ENCODE measurements at regions not wholly inside any gene's neighbourhood (a gene's known extent, or its start where the extent isn't known, plus 50 kb on each side); places are given as distances from the start of the nearest gene placed in this dataset.

GRCh38 chr16:52786091-52786490, 239.1 kb upstream of the TOX3 start:
- WGBS, 2 donors: 46 to 63% methylated on average over 3 of the region's 3 CpGs
- Histone ChIP-seq H3K27me3 (no peaks in the 10 kb centered on the region), H3K4me1 (no peaks in the 10 kb centered on the region), H3K36me3 (no peaks in the 10 kb centered on the region), H3K4me3 (replicated peaks in 1 of 3) (no peak overlapping the region), H3K27ac (no peak overlapping the region), H3K9me3 (no peaks in the 10 kb centered on the region)
- intact Hi-C loops (cut with DNase I): no loop called here
- no peak for DNase-seq
- no peak for TF ChIP-seq CTCF (IDR thresholded peaks at IDR 0.05)
- no peak for TF ChIP-seq POLR2A (IDR thresholded peaks at IDR 0.05)

- Histone ChIP-seq H3K4me1 (no peaks in the 10 kb centered on the region), H3K27me3 (no peaks in the 10 kb centered on the region), H3K36me3 (no peaks in the 10 kb centered on the region), H3K9me3 (no peaks in the 10 kb centered on the region), H3K4me3 (replicated peaks in 1 of 3) (no peak overlapping the region), H3K27ac (no peak overlapping the region)
- TF ChIP-seq POLR2A (IDR thresholded peaks at IDR 0.05): no peak
- 95 to 96% methylated on average over 4 of the region's 4 CpGs for WGBS, 2 donors
- intact Hi-C loops (cut with DNase I): no loop called here
- no peak for DNase-seq
Measured at GRCh38 chr16:52785653-52786052, 238.7 kb upstream of the TOX3 start.

DNA sequence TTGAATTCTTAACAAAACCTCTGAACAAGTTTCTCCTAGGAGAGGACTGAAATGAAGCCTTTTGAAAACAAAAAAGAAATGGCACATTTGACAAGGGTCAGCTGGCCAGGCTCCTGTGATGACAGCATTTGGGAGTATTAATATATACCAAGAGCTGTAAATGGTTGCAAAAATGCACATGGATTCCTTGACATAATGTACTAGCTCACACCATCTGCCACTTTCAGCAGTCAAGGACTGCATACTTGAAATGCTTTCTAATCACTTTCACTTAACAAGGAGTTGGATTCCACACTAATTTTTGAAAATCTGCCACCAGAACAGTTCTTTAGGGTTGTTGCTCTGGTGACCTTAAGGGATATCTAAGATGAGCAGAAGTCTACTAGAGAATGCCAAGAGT, 236.7 kb upstream of the TOX3 start:
- H3K4me3 ChIP-seq (replicated peaks in 1 of 3): no peak overlapping the region
- no peak for DNase-seq
- H3K4me1 ChIP-seq: no peaks in the 10 kb centered on the region
- no peak for TF ChIP-seq POLR2A (IDR thresholded peaks at IDR 0.05)
- no peak for TF ChIP-seq CTCF (IDR thresholded peaks at IDR 0.05)
- intact Hi-C loops (cut with DNase I): no loop called here
- no peaks in the 10 kb centered on the region for H3K27me3 ChIP-seq
- no peaks in the 10 kb centered on the region for H3K9me3 ChIP-seq
- no peak overlapping the region for H3K27ac ChIP-seq
- no peaks in the 10 kb centered on the region for H3K36me3 ChIP-seq

GRCh38 chr16:52781005-52781630, 234.2 kb upstream of the TOX3 start:
- Histone ChIP-seq H3K9me3 (no peaks in the 10 kb centered on the region), H3K36me3 (no peaks in the 10 kb centered on the region), H3K4me1 (no peaks in the 10 kb centered on the region), H3K27ac (no peak overlapping the region), H3K27me3 (no peaks in the 10 kb centered on the region), H3K4me3 (replicated peaks in 1 of 3) (no peak overlapping the region)
- intact Hi-C loops (cut with DNase I): no loop called here
- no peak for DNase-seq
- WGBS, 2 donors: 70 to 79% methylated on average over 11 of the region's 11 CpGs
- TF ChIP-seq POLR2A (IDR thresholded peaks at IDR 0.05) (no peak), CTCF (IDR thresholded peaks at IDR 0.05) (no peak)

DNA sequence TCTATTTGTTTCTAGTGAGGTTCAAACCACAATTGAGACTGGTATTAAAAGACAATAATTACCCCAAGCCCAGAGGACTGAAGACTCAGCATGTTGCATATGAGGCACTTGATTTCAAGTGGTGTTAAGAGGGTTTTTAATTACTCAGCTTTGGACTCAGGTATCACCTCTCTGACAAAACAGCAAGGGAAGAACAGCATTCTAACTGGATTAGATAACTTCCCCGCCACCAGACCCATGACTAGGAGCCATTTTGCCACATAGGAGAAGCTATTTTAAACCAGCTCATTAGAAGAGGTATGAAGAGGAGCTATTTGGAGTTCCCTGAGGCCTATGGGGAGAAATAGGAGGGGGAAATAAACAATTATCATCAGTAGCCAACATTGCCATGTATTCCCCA, 226.1 kb upstream of the TOX3 start:
- no peaks in the 10 kb centered on the region for H3K4me1 ChIP-seq
- H3K27ac ChIP-seq: no peak overlapping the region
- H3K36me3 ChIP-seq: no peaks in the 10 kb centered on the region
- no peaks in the 10 kb centered on the region for H3K27me3 ChIP-seq
- TF ChIP-seq CTCF (IDR thresholded peaks at IDR 0.05): no peak
- TF ChIP-seq POLR2A (IDR thresholded peaks at IDR 0.05): no peak
- H3K9me3 ChIP-seq: no peaks in the 10 kb centered on the region
- 66 to 77% methylated on average over 1 of the region's 1 CpG for WGBS, 2 donors
- no peak overlapping the region for H3K4me3 ChIP-seq (replicated peaks in 1 of 3)
- no peak for DNase-seq
- intact Hi-C loops (cut with DNase I): no loop called here

GRCh38 chr16:52770828-52771227, 223.9 kb upstream of the TOX3 start:
- no peaks in the 10 kb centered on the region for H3K9me3 ChIP-seq
- no peaks in the 10 kb centered on the region for H3K27me3 ChIP-seq
- H3K36me3 ChIP-seq: no peaks in the 10 kb centered on the region
- H3K27ac ChIP-seq: no peak overlapping the region
- TF ChIP-seq POLR2A (IDR thresholded peaks at IDR 0.05) (no peak), CTCF (IDR thresholded peaks at IDR 0.05) (no peak)
- 56 to 68% methylated on average over 4 of the region's 4 CpGs for WGBS, 2 donors
- H3K4me1 ChIP-seq: no peaks in the 10 kb centered on the region
- H3K4me3 ChIP-seq (replicated peaks in 1 of 3): no peak overlapping the region
- no peak for DNase-seq
- intact Hi-C loops (cut with DNase I): no loop called here
